HG03135 (cell line): ENCODE measurements at regions not wholly inside any gene's neighbourhood (a gene's known extent, or its start where the extent isn't known, plus 50 kb on each side); places are given as distances from the start of the nearest gene placed in this dataset.

Source experiments
- ATAC-seq: cut with Tn5 transposase; IDR thresholded peaks from one replicate; pipeline ENCODE4 v1.9.1; 2021; ENCODE audit warnings: mild to moderate bottlenecking, moderate library complexity; ENCODE audit not compliant: unreplicated experiment

GRCh38 chr6:7042654-7043545, 64.9 kb upstream of the RREB1 start:
- ATAC-seq = no peak

GRCh38 chr6:7045331-7045730, 62.4 kb upstream of the RREB1 start:
- no peak for ATAC-seq

- no peak for ATAC-seq
Observed at GRCh38 chr6:7045746-7046145, 62.0 kb upstream of the RREB1 start.

DNA sequence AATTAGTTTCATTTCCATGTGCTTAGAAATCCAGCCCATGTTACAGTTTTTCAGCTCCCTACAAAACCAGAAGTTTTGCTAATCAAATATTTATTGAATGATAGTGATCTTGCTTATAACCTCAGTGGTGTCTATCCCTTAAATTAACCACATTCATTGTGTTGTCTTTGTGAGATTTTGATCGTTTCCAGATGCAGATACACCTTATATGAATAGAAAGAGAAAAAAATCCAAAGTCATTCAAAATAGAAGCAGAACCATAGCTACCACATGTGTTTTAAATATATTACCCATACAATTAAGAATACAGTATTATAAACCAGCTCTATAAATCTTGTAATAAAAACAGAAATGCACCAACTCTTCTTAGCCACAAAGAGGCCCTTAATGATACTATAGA, 60.6 kb upstream of the RREB1 start:
- ATAC-seq = no peak

GRCh38 chr6:7047966-7048365, 59.8 kb upstream of the RREB1 start:
- ATAC-seq = no peak

DNA sequence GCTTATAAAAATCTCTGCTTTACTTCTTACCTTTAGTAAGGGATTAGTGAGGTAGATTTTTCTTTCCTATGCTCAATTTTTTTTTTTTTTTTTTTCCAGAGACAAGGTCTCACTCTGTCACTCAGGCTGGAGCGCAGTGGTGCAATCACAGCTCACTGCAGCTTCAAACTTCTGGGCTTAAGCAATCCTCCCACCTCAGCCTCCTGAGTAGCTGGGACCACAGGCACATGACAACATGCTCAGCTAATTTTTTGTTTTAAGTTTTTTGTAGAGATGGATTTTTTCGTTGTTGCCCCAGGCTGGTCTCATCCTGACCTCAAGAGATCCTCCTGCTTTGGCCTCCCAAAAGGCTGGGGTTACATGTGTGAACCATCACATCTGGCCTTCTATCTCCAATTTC, 58.9 kb upstream of the RREB1 start:
- no peak for ATAC-seq

DNA sequence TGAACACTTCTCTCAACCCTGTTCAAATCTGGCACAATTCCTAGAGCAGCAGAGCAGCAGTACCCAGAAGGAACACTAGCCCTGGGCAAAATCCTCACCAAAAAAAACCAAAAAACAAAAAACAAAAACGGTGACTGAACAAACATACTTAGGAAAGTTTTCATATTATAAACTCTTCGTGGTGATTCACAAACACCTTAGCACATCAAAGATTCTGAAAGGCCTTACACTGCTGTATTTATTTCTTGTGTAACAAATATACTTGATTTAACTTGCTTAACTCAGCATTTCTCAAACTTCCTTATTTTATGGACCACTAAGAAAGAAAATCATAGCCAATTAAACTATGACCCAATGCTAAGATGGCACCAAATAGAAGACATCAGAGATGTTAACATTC, 57.8 kb upstream of the RREB1 start:
- ATAC-seq = no peak

GRCh38 chr6:7050872-7051779, 56.6 kb upstream of the RREB1 start:
- ATAC-seq = peak; percentile 46

DNA sequence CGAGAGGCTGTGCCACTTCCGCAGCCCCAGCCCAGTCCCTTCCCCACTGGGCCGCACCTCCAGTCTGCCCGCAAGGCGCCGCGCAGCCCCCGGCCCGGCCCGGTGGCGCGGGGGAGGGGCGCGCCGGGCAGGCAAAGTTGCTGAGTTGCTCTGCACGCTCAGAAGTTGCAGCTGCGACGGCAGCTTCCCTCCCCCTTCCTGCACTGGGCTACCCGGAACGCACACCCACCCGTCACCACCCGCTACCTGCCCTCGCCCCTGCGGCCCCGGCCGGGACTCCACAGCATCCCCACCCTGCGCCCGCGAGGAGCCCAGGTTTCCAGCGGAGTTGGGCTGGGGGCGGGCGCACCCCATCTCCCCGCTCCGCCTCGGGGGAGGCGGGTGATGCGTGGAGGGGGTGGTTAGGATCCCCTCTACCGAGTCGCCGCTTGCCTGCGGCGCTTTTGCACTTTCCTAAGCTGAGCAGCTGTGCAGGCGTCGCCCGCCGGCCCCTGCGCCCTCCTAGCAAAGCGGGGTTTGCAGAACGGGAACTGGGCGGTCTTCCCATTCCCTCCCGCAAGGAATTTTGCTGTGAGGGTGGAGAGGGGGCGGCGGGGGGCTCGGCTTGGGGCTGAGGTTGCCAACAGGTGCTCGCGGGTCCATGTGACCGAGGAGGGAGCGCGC, 55.9 kb upstream of the RREB1 start:
- ATAC-seq = peak; percentile 60

GRCh38 chr6:7052443-7053011, 55.2 kb upstream of the RREB1 start:
- ATAC-seq = no peak

DNA sequence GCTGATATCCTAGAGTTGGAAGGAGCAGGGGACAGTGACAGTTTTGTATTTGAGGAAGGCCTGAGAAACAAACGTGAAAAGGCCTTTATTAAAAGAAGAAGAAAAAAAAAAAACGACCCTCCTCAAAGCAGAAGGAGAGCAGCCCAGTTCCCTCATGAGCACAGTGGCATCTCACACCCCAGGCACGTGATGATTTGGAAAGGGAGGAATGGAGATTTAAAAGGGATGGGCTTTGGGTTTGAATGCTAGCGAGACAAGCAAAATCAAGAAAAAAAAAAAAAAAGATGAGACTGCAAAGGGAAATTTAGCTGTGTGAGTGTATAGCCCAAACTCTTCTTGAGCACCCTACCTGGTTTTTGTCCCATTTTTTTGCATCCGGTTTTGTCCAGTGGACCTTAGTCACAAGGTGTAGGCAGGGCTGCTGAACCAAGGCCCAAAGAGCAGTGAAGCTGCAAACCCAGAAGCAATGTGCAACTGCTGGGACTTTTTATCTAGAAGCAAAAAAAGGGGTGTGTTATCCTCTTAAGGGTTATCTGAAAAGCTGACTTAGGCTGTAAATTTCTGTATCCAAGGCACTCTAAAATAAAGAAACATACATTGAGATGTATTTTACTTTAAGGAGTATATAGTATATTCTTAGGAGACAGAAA, 54.5 kb upstream of the RREB1 start:
- ATAC-seq = no peak
